Lower lobe of right lung (tissue), 2 donors: ENCODE measurements at regions not wholly inside any gene's neighbourhood (a gene's known extent, or its start where the extent isn't known, plus 50 kb on each side); places are given as distances from the start of the nearest gene placed in this dataset.
"Not testable (repeated sequence)": the region's sequence is repeated elsewhere in the genome, so short reads cannot be mapped to it uniquely, and the experiment has no call there.

ENCODE experiments used
- ATAC-seq, 2 donors: fragments of 200-7000 bp; cut with Tn5 transposase; one replicate each; pipeline ENCODE4 v1.9.1; 2020 to 2022; ENCODE audit warnings: mild to moderate bottlenecking in 2 of 2, moderate library complexity in 2 of 2
- DNase-seq: peaks from one replicate; pipeline ENCODE4 v3.0.0-alpha.2; 2020
- H3K27ac ChIP-seq: fragments of 200-600 bp; one replicate; pipeline ENCODE4 v1.8.0; 2022
- H3K27me3 ChIP-seq: fragments of 200-600 bp; one replicate; pipeline ENCODE4 v1.8.0; 2022; ENCODE audit warnings: low read depth
- H3K36me3 ChIP-seq: fragments of 200-600 bp; one replicate; pipeline ENCODE4 v1.8.0; 2022; ENCODE audit warnings: mild to moderate bottlenecking
- H3K4me1 ChIP-seq: fragments of 200-600 bp; one replicate; pipeline ENCODE4 v1.8.0; 2022
- H3K4me3 ChIP-seq: fragments of 200-600 bp; one replicate; pipeline ENCODE4 v1.8.0; 2022; ENCODE audit warnings: mild to moderate bottlenecking
- H3K9me3 ChIP-seq: fragments of 200-600 bp; one replicate; pipeline ENCODE4 v1.8.0; 2022
- intact Hi-C: fragments of 100-400 bp; cut with DNase I; formaldehyde crosslinking; loops from one replicate; pipeline ENCODE4 v1.11.0; 2022
- TF ChIP-seq, protein P1 (sequence below): fragments of 200-600 bp; IDR thresholded peaks from one replicate; pipeline ENCODE4 v1.8.0; 2022; ENCODE audit warnings: antibody characterized with exemption, mild to moderate bottlenecking
- donor health status: DM: no; HTN: yes; CAD: no; lungs with severe emphysema.

DNA sequence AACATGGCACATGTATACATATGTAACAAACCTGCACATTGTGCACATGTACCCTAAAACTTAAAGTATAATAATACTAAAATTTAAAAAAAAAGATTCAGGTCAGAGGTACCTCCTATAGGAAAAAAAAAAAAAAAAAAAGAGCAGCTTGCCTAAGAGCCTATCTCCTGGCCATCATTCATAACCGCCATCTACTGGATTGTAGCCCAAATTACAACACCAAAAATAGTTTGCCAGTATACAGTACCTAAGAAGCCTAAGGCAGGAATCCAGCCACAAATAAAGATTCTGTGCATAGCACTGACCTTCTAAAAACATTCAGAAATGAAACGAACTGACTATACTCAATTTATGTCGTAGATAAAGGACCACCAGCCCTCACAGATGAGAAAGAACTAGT, 438.4 kb upstream of the ADGRB3 start:
- intact Hi-C loops: no loop called here
- ATAC-seq: no peak
- no peaks in the 10 kb centered on the region for H3K9me3 ChIP-seq
- TF ChIP-seq, protein P1, sequence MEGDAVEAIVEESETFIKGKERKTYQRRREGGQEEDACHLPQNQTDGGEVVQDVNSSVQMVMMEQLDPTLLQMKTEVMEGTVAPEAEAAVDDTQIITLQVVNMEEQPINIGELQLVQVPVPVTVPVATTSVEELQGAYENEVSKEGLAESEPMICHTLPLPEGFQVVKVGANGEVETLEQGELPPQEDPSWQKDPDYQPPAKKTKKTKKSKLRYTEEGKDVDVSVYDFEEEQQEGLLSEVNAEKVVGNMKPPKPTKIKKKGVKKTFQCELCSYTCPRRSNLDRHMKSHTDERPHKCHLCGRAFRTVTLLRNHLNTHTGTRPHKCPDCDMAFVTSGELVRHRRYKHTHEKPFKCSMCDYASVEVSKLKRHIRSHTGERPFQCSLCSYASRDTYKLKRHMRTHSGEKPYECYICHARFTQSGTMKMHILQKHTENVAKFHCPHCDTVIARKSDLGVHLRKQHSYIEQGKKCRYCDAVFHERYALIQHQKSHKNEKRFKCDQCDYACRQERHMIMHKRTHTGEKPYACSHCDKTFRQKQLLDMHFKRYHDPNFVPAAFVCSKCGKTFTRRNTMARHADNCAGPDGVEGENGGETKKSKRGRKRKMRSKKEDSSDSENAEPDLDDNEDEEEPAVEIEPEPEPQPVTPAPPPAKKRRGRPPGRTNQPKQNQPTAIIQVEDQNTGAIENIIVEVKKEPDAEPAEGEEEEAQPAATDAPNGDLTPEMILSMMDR: no peak
- H3K27me3 ChIP-seq: no peaks in the 10 kb centered on the region
- H3K36me3 ChIP-seq: no peaks in the 10 kb centered on the region
- no peak overlapping the region for H3K4me3 ChIP-seq
- no peak for DNase-seq
- H3K4me1 ChIP-seq: no peaks in the 10 kb centered on the region
- H3K27ac ChIP-seq: no peak overlapping the region

DNA sequence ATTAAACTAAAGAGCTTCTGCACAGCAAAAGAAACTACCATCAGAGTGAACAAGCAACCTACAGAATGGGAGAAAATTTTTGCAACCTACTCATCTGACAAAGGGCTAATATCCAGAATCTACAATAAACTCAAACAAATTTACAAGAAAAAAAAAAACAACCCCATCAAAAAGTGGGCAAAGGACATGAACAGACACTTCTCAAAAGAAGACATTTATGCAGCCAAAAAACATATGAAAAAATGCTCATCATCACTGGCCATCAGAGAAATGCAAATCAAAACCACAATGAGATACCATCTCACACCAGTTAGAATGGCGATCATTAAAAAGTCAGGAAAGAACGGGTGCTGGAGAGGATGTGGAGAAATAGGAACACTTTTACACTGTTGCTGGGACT, 439.3 kb upstream of the ADGRB3 start:
- ATAC-seq, H3K4me3 ChIP-seq, intact Hi-C loops, H3K9me3 ChIP-seq, H3K27me3 ChIP-seq, H3K4me1 ChIP-seq, H3K27ac ChIP-seq, H3K36me3 ChIP-seq, DNase-seq: not testable (repeated sequence)

DNA sequence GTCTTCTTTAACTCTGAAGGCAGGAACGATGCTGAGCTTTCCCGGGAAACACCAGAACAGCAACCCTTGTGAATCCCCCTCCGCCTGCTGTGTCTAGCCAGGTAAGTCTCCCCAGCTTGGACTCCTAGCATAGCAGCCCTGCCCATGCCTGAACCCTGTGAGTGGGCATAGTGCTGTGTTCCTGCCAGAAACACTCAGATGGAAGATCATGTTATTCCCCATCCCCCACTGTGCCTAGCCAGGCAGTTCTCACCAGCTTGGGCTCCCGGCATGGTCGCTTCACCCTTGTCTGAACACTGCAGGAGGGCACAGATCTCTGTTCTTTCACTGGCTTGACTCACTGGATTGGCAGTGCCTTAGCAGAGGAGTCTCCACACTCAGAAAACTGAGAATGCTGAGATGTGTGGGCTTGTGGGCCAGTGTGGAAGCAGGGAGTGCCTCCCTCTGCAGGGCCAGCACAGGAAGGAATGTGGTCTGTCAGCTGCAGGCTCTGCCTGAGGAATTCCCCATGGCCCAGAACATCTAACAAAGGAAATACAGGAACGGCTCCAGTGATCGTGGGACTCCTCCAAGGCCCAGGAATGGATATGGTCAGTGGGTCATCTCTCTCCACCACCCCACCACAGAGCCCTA, 440.1 kb upstream of the ADGRB3 start:
- Histone ChIP-seq H3K36me3 (no peaks in the 10 kb centered on the region), H3K9me3 (no peaks in the 10 kb centered on the region), H3K27me3 (no peaks in the 10 kb centered on the region), H3K4me3 (no peak overlapping the region), H3K27ac (no peak overlapping the region), H3K4me1 (no peaks in the 10 kb centered on the region)
- TF ChIP-seq, protein P1: no peak
- peak in 1 of 2 donors; percentile 17 for ATAC-seq
- DNase-seq: no peak
- intact Hi-C loops: no loop called here

DNA sequence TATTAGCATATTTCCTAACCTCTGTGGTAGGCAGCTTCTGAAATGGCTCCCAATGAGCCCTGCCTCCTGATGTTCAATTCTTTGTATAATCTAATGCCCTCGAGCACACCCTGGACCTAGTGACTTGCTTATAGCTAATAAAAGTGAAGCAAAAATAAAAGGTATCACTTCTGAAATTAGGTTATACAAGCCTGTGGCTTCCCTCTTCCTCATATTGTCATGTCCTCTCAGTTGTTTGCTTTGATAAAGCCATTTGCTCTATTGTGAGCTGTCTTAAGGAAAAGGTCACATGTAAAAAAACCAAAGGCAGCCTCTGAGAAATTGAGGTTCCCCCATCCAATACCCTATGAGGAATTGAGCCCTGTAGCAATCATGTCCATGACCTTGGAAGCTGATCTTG, 442.1 kb upstream of the ADGRB3 start:
- Histone ChIP-seq H3K4me1 (no peaks in the 10 kb centered on the region), H3K4me3 (no peak overlapping the region), H3K27me3 (no peaks in the 10 kb centered on the region), H3K27ac (no peak overlapping the region), H3K36me3 (no peaks in the 10 kb centered on the region), H3K9me3 (no peaks in the 10 kb centered on the region)
- DNase-seq: no peak
- TF ChIP-seq, protein P1: no peak
- intact Hi-C loops: no loop called here
- ATAC-seq: no peak

DNA sequence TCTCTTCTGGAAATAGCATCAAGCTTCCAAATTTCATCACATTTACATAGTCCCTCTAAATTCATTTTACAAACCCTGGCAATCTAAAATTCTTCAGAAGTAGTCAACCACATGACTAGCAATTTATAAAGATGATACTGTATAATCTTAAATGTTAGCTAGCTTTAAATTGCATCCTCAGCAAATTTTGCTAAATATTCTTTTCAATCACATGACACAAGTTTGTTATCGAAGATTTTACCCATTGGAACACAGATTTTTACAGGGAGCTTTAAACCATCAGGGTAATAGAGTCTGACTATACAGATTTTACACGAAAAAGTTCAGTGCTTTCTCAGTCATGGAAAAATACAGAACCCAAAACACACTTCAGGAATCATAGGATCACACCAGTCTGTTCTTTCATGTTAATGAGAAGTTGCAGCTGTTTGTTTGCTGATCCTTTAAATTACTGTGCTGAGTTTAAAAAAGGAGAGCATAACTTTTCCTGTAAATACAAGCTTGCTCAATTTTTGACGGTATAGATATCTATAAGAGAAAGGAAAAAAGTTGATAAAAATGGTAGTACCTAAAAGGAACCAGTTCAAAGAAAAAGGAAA, 445.8 kb upstream of the ADGRB3 start:
- TF ChIP-seq, protein P1: no peak
- no peaks in the 10 kb centered on the region for H3K27me3 ChIP-seq
- H3K4me3 ChIP-seq: no peak overlapping the region
- no peak for DNase-seq
- no peaks in the 10 kb centered on the region for H3K9me3 ChIP-seq
- no peaks in the 10 kb centered on the region for H3K36me3 ChIP-seq
- no peaks in the 10 kb centered on the region for H3K4me1 ChIP-seq
- intact Hi-C loops: no loop called here
- no peak overlapping the region for H3K27ac ChIP-seq
- no peak for ATAC-seq

DNA sequence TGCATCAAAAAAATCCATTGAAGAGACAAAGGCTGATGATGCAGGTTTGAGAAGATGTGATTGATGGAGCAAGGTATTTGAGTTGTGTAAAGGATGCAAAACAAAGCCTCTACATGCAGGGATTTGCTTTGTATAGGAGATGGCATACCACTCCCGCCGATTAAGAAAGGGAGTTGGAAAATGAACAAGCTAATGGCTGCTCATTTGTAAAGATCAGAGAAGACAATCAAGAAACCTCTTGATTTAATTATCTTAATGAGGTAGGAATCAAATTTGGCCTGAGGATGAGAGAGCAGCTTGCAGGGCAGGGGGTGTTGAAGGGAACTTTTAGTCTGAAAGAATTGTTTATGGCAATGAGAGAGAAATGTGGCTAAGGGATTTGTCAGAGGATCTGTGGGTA, 448.2 kb upstream of the ADGRB3 start:
- Histone ChIP-seq H3K4me1 (no peaks in the 10 kb centered on the region), H3K27me3 (no peaks in the 10 kb centered on the region), H3K9me3 (no peaks in the 10 kb centered on the region), H3K27ac (no peak overlapping the region), H3K36me3 (no peaks in the 10 kb centered on the region), H3K4me3 (no peak overlapping the region)
- intact Hi-C loops: no loop called here
- TF ChIP-seq, protein P1: no peak
- no peak for DNase-seq
- no peak for ATAC-seq
